Neural cell (in vitro differentiated cells): ENCODE measurements at regions not wholly inside any gene's neighbourhood (a gene's known extent, or its start where the extent isn't known, plus 50 kb on each side); places are given as distances from the start of the nearest gene placed in this dataset.

Source experiments
- H2AFZ ChIP-seq: fragments of 200-600, 300-800 bp; sonication (generic), shearing (Covaris generic); 2 replicates; pipeline ENCODE4 v1.6.0; 2014; ENCODE audit warnings: low read depth, mild to moderate bottlenecking, antibody characterized with exemption, low read length, moderate library complexity
- H3F3A ChIP-seq: fragments of 200-600 bp; shearing (Covaris generic); 2 replicates; pipeline ENCODE4 v1.6.1; 2016; ENCODE audit warnings: mild to moderate bottlenecking, moderate library complexity, mixed read lengths, antibody characterized with exemption, low read length; ENCODE audit not compliant: insufficient read depth, poor library complexity, severe bottlenecking
- H3K27ac ChIP-seq: fragments of 200-600, 300-800 bp; sonication (generic), shearing (Covaris generic); 2 replicates; pipeline ENCODE4 v1.5.1; 2014; ENCODE audit warnings: mild to moderate bottlenecking, low read length, moderate library complexity
- H3K27me3 ChIP-seq: fragments of 300-800, 200-600 bp; sonication (generic), shearing (Covaris generic); 2 replicates; pipeline ENCODE4 v1.6.0; 2014; ENCODE audit warnings: mild to moderate bottlenecking, low read depth, low read length, moderate library complexity; ENCODE audit not compliant: insufficient read depth
- H3K36me3 ChIP-seq: fragments of 300-800, 200-600 bp; sonication (generic), shearing (Covaris generic); 2 replicates; pipeline ENCODE4 v1.5.1; 2014; ENCODE audit warnings: mild to moderate bottlenecking, antibody characterized with exemption, low read length, moderate library complexity; ENCODE audit not compliant: insufficient read depth
- H3K4me2 ChIP-seq: fragments of 300-800, 200-600 bp; sonication (generic), shearing (Covaris generic); 2 replicates; pipeline ENCODE4 v1.6.0; 2014; ENCODE audit warnings: mild to moderate bottlenecking, low read length
- H3K4me3 ChIP-seq: fragments of 300-800, 200-600 bp; sonication (generic), shearing (Covaris generic); 2 replicates; pipeline ENCODE4 v1.5.1; 2014; ENCODE audit warnings: mild to moderate bottlenecking, low read length, moderate library complexity
- H3K79me2 ChIP-seq: fragments of 200-600 bp; shearing (Covaris generic); replicated peaks from 2 replicates; pipeline ENCODE4 v1.6.0; 2014; ENCODE audit warnings: mild to moderate bottlenecking, low read length, moderate library complexity; ENCODE audit not compliant: insufficient read depth
- H3K9ac ChIP-seq: fragments of 300-800, 200-600 bp; sonication (generic), shearing (Covaris generic); 2 replicates; pipeline ENCODE4 v1.6.1; 2016; ENCODE audit warnings: mild to moderate bottlenecking, low read length, mixed read lengths
- H3K9me2 ChIP-seq: fragments of 200-600 bp; shearing (Covaris generic); 2 replicates; pipeline ENCODE4 v1.6.1; 2016; ENCODE audit warnings: mild to moderate bottlenecking, low read length, mixed read lengths; ENCODE audit not compliant: insufficient read depth
- H3K9me3 ChIP-seq: fragments of 200-600, 300-800 bp; sonication (generic), shearing (Covaris generic); 2 replicates; pipeline ENCODE4 v1.6.1; 2016; ENCODE audit warnings: mild to moderate bottlenecking, mixed run types, low read length, moderate library complexity, mixed read lengths
- H4K20me1 ChIP-seq: fragments of 200-600 bp; shearing (Covaris generic); 2 replicates; pipeline ENCODE4 v1.6.1; 2016; ENCODE audit warnings: mild to moderate bottlenecking, mixed run types; ENCODE audit not compliant: insufficient read depth
- EP300 ChIP-seq: fragments of 450-650 bp; conservative IDR thresholded peaks from 2 replicates; pipeline ENCODE4 v1.6.1; 2014; ENCODE audit warnings: antibody characterized with exemption, mild to moderate bottlenecking, moderate library complexity; ENCODE audit not compliant: poor library complexity, severe bottlenecking
- EZH2 ChIP-seq: fragments of 200-600, 300-800 bp; shearing (Covaris generic), sonication (generic); IDR thresholded peaks from 2 replicates; pipeline ENCODE4 v1.6.1; 2014; ENCODE audit warnings: antibody characterized with exemption, low read length, borderline replicate concordance, mild to moderate bottlenecking; ENCODE audit not compliant: insufficient read depth, poor library complexity, severe bottlenecking
- POLR2AphosphoS5 ChIP-seq: IDR thresholded peaks from 2 replicates; pipeline ENCODE4 v1.6.1; 2012
- RAD21 ChIP-seq: fragments of 450-650 bp; conservative IDR thresholded peaks from 2 replicates; pipeline ENCODE4 v1.6.1; 2014; ENCODE audit warnings: antibody characterized with exemption, mild to moderate bottlenecking, moderate library complexity
- SMC3 ChIP-seq: fragments of 450-650 bp; conservative IDR thresholded peaks from 2 replicates; pipeline ENCODE4 v1.6.1; 2014; ENCODE audit warnings: antibody characterized with exemption, mild to moderate bottlenecking, moderate library complexity; ENCODE audit not compliant: poor library complexity
- TAF1 ChIP-seq: IDR thresholded peaks from 2 replicates; pipeline ENCODE4 v1.6.1; 2012; ENCODE audit warnings: low read depth
- TF ChIP-seq, protein P1 (sequence below): fragments of 450-650 bp; IDR thresholded peaks from 2 replicates; pipeline ENCODE4 v1.5.1; 2014; ENCODE audit warnings: antibody characterized with exemption, mild to moderate bottlenecking, moderate library complexity; ENCODE audit not compliant: poor library complexity, severe bottlenecking
- TF ChIP-seq, protein P2 (sequence below): IDR thresholded peaks from 2 replicates; pipeline ENCODE4 v1.6.1; 2012; ENCODE audit warnings: borderline replicate concordance

DNA sequence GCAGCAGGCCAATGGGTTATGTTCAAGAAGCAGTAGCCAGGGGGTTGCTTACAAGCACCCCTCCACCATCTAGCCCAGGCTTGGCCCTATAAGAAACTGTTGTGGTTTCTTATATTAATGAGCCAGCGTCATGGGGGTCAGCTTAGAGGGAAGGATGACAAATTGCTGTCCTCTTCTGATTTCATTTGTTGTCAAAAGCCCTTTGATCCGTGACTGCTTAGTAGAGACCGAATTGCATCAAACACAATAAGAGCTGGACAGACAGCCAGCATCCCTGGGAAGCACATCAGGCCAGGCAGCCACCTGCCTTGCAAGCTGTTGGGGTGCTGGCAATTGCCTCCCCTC is 206.6 kb upstream of the SETBP1 start:
- no peak overlapping the region for H3K4me2 ChIP-seq
- H3K9ac ChIP-seq = no peak overlapping the region
- no peaks in the 10 kb centered on the region for H3K9me2 ChIP-seq
- H3F3A ChIP-seq = no peaks in the 10 kb centered on the region
- peaks cover under 1% of the 10 kb centered on the region for H3K9me3 ChIP-seq
- no peak overlapping the region for H3K4me3 ChIP-seq
- no peak overlapping the region for H3K27ac ChIP-seq
- no peak overlapping the region for H2AFZ ChIP-seq
- no peaks in the 10 kb centered on the region for H4K20me1 ChIP-seq
- H3K36me3 ChIP-seq = no peaks in the 10 kb centered on the region
- no peaks in the 10 kb centered on the region for H3K79me2 ChIP-seq
- TF ChIP-seq SMC3 (no peak), EZH2 (no peak)
- H3K27me3 ChIP-seq = no peaks in the 10 kb centered on the region

DNA sequence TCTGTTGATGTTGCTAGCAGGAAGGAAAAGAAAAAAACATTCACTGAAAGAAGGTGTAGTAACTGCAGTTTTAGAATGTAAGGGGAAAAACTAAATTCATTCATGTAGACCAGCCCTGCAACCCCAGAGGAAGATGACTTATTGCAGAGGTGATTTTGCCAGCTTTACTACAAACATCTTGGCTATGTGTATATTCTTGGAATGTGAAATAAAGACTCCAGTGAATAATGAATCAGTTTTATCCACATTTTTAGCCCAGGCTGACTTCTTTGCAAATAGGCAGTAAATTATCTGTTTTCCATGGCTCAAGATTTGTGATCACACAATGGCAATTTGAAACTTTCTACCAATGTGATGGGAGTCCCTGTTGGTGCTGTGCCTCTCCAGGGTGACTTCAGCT is 206.1 kb upstream of the SETBP1 start:
- no peaks in the 10 kb centered on the region for H3K9me2 ChIP-seq
- H3F3A ChIP-seq = no peaks in the 10 kb centered on the region
- H3K4me2 ChIP-seq = no peak overlapping the region
- peaks cover 6% of the 10 kb centered on the region for H3K9me3 ChIP-seq
- H2AFZ ChIP-seq = no peak overlapping the region
- no peak overlapping the region for H3K9ac ChIP-seq
- no peaks in the 10 kb centered on the region for H3K36me3 ChIP-seq
- no peaks in the 10 kb centered on the region for H3K27me3 ChIP-seq
- TF ChIP-seq SMC3 = no peak
- TF ChIP-seq RAD21 = no peak
- TF ChIP-seq POLR2AphosphoS5 = no peak
- H3K79me2 ChIP-seq = no peaks in the 10 kb centered on the region
- no peak overlapping the region for H3K4me3 ChIP-seq
- no peaks in the 10 kb centered on the region for H4K20me1 ChIP-seq
- no peak overlapping the region for H3K27ac ChIP-seq

DNA sequence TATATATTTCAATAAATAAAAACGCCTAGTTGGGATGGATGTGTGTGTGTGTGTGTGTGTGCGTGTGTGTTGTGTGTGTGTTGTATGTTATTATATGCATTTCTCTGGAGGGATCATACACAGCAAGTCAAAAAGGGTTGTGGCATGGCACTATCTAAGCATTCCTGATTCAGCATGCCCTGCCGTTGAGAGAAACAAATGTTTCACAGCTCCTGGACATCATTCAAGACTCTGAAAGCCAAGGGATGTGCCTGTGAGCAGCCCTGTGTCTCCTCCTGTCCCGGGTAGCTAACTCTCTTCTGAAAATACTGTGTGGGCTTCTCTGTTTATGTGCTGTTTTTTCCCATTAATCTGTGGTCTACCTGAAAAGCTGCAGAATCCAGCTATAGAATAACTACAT is 197.9 kb upstream of the SETBP1 start:
- Histone ChIP-seq H3K27ac (no peak overlapping the region), H3K79me2 (no peaks in the 10 kb centered on the region), H3K9me2 (no peaks in the 10 kb centered on the region), H3K27me3 (no peaks in the 10 kb centered on the region), H3K9ac (no peak overlapping the region), H3K36me3 (no peaks in the 10 kb centered on the region), H3F3A (no peaks in the 10 kb centered on the region), H3K9me3 (peaks cover 9% of the 10 kb centered on the region), H4K20me1 (no peaks in the 10 kb centered on the region), H3K4me3 (no peak overlapping the region), H2AFZ (no peak overlapping the region), H3K4me2 (no peak overlapping the region)
- no peak for TF ChIP-seq TAF1

DNA sequence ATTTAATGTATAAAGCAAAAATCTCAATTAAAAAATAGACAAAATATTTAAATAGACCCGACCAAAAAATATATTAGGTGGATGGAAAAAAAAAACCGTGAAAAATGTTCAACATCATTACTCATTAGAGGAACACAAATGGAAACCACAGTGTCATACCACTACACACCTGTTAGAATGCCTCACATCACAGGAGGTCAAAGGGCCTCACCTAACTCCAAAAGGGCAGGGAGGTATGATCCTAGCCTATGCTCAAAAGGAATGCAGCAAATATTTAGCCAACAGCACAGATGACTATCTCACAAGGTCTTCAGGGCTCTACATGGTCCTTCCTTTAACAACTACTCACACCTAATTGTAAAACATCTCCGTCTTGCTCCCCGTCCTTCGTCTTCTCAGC is 185.5 kb upstream of the SETBP1 start:
- no peaks in the 10 kb centered on the region for H3K9me2 ChIP-seq
- H3K4me2 ChIP-seq = no peak overlapping the region
- H3K27me3 ChIP-seq = no peaks in the 10 kb centered on the region
- H3F3A ChIP-seq = no peaks in the 10 kb centered on the region
- TF ChIP-seq RAD21 = no peak
- TF ChIP-seq, protein P1, sequence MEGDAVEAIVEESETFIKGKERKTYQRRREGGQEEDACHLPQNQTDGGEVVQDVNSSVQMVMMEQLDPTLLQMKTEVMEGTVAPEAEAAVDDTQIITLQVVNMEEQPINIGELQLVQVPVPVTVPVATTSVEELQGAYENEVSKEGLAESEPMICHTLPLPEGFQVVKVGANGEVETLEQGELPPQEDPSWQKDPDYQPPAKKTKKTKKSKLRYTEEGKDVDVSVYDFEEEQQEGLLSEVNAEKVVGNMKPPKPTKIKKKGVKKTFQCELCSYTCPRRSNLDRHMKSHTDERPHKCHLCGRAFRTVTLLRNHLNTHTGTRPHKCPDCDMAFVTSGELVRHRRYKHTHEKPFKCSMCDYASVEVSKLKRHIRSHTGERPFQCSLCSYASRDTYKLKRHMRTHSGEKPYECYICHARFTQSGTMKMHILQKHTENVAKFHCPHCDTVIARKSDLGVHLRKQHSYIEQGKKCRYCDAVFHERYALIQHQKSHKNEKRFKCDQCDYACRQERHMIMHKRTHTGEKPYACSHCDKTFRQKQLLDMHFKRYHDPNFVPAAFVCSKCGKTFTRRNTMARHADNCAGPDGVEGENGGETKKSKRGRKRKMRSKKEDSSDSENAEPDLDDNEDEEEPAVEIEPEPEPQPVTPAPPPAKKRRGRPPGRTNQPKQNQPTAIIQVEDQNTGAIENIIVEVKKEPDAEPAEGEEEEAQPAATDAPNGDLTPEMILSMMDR = no peak
- no peak for TF ChIP-seq EP300
- TF ChIP-seq, protein P2, sequence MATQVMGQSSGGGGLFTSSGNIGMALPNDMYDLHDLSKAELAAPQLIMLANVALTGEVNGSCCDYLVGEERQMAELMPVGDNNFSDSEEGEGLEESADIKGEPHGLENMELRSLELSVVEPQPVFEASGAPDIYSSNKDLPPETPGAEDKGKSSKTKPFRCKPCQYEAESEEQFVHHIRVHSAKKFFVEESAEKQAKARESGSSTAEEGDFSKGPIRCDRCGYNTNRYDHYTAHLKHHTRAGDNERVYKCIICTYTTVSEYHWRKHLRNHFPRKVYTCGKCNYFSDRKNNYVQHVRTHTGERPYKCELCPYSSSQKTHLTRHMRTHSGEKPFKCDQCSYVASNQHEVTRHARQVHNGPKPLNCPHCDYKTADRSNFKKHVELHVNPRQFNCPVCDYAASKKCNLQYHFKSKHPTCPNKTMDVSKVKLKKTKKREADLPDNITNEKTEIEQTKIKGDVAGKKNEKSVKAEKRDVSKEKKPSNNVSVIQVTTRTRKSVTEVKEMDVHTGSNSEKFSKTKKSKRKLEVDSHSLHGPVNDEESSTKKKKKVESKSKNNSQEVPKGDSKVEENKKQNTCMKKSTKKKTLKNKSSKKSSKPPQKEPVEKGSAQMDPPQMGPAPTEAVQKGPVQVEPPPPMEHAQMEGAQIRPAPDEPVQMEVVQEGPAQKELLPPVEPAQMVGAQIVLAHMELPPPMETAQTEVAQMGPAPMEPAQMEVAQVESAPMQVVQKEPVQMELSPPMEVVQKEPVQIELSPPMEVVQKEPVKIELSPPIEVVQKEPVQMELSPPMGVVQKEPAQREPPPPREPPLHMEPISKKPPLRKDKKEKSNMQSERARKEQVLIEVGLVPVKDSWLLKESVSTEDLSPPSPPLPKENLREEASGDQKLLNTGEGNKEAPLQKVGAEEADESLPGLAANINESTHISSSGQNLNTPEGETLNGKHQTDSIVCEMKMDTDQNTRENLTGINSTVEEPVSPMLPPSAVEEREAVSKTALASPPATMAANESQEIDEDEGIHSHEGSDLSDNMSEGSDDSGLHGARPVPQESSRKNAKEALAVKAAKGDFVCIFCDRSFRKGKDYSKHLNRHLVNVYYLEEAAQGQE = no peak
- no peak for TF ChIP-seq SMC3
- TF ChIP-seq EZH2 = no peak
- H3K9me3 ChIP-seq = no peaks in the 10 kb centered on the region
- no peak overlapping the region for H3K9ac ChIP-seq
- H3K79me2 ChIP-seq = no peaks in the 10 kb centered on the region
- no peak overlapping the region for H2AFZ ChIP-seq
- no peak overlapping the region for H3K27ac ChIP-seq
- H3K4me3 ChIP-seq = no peak overlapping the region
- no peaks in the 10 kb centered on the region for H4K20me1 ChIP-seq
- H3K36me3 ChIP-seq = no peaks in the 10 kb centered on the region
